Breast epithelium (tissue), 4 donors: ENCODE measurements at regions not wholly inside any gene's neighbourhood (a gene's known extent, or its start where the extent isn't known, plus 50 kb on each side); places are given as distances from the start of the nearest gene placed in this dataset.

Experiments
- DNase-seq, 2 donors: peaks; one replicate each; pipeline ENCODE4 v3.0.0-alpha.2; 2019; ENCODE audit warnings: low spot score in 2 of 2
- H3K27ac ChIP-seq, 2 donors: fragments of 200-600 bp; sonication (generic) in 1 of 2; one replicate each; pipeline ENCODE4 v1.5.1; 2016 to 2019; ENCODE audit warnings: mild to moderate bottlenecking in 1 of 2
- H3K27me3 ChIP-seq, 2 donors: fragments of 200-600 bp; sonication (generic) in 1 of 2; one replicate each; pipeline versions ENCODE4 v1.5.1 to v1.6.0; 2017 to 2019; ENCODE audit warnings: control low read depth in 1 of 2, mild to moderate bottlenecking in 1 of 2
- H3K36me3 ChIP-seq: fragments of 200-600 bp; one replicate; pipeline ENCODE4 v1.5.1; 2019
- H3K4me1 ChIP-seq, 2 donors: fragments of 200-600 bp; sonication (generic); one replicate each; pipeline ENCODE4 v1.5.1; 2016 to 2019; ENCODE audit warnings: control low read depth in 1 of 2
- H3K4me3 ChIP-seq, 3 donors: fragments of 200-600 bp; sonication (generic); 1 replicate in 2 of 3; 2 replicates in 1 of 3; pipeline ENCODE4 v1.5.1; 2016 to 2019; ENCODE audit warnings: mild to moderate bottlenecking in 3 of 3, moderate library complexity in 2 of 3
- H3K9me3 ChIP-seq, 2 donors: fragments of 200-600 bp; sonication (generic) in 1 of 2; one replicate each; pipeline ENCODE4 v1.5.1; 2016 to 2019; ENCODE audit warnings: control low read depth in 1 of 2
- POLR2A ChIP-seq: fragments of 450-650 bp; IDR thresholded peaks from one replicate; pipeline ENCODE4 v1.6.1; 2016; ENCODE audit warnings: antibody characterized with exemption, mild to moderate bottlenecking, moderate library complexity
- POLR2AphosphoS5 ChIP-seq, 3 donors: sonication (generic); formaldehyde crosslinking; IDR thresholded peaks; one replicate each; pipeline ENCODE4 v1.6.1; 2017; ENCODE audit warnings: antibody characterized with exemption in 3 of 3
- intact Hi-C: fragments of 100-400 bp; cut with DNase I; formaldehyde crosslinking; loops from one replicate; pipeline ENCODE4 v1.15.1; 2023; ENCODE audit warnings: low total_unique reads
- TF ChIP-seq, protein P1 (sequence below), 3 donors: fragments of 450-650 bp; IDR thresholded peaks; one replicate each; pipeline ENCODE4 v1.5.1; 2016 to 2017; ENCODE audit warnings: antibody characterized with exemption in 3 of 3, mild to moderate bottlenecking in 3 of 3, moderate library complexity in 3 of 3

DNA sequence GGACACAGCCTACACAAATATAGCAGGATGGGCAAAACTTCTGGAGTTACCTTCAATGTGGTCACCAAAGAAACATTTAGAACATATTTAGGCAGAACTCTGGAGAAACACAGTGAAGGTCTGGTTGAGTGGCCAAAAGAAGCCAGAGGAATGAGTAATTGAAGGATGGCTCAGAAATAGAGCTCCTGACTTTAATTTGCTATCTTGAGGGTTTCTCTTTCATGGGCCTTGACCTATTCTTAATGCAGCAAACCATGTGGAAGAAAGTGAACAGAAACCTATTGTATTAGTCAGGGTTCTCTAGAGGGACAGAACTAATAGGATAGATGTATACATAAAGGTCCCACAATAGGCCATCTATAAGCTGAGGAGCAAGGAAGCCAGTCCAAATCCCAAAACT is 650.5 kb downstream of the ACTL7B start:
- H3K4me1 ChIP-seq = no peaks in the 10 kb centered on the region
- TF ChIP-seq, protein P1, sequence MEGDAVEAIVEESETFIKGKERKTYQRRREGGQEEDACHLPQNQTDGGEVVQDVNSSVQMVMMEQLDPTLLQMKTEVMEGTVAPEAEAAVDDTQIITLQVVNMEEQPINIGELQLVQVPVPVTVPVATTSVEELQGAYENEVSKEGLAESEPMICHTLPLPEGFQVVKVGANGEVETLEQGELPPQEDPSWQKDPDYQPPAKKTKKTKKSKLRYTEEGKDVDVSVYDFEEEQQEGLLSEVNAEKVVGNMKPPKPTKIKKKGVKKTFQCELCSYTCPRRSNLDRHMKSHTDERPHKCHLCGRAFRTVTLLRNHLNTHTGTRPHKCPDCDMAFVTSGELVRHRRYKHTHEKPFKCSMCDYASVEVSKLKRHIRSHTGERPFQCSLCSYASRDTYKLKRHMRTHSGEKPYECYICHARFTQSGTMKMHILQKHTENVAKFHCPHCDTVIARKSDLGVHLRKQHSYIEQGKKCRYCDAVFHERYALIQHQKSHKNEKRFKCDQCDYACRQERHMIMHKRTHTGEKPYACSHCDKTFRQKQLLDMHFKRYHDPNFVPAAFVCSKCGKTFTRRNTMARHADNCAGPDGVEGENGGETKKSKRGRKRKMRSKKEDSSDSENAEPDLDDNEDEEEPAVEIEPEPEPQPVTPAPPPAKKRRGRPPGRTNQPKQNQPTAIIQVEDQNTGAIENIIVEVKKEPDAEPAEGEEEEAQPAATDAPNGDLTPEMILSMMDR (IDR thresholded peaks at IDR 0.05) = no peak
- TF ChIP-seq POLR2A (no peak), POLR2AphosphoS5 (IDR thresholded peaks at IDR 0.05) (no peak)
- no peak overlapping the region for H3K27ac ChIP-seq
- peaks cover 4 to 6% of the 10 kb centered on the region in 2 donors for H3K9me3 ChIP-seq
- no peaks in the 10 kb centered on the region for H3K36me3 ChIP-seq
- no peak for DNase-seq
- H3K27me3 ChIP-seq = no peaks in the 10 kb centered on the region
- intact Hi-C loops = no loop called here
- H3K4me3 ChIP-seq = no peak overlapping the region

DNA sequence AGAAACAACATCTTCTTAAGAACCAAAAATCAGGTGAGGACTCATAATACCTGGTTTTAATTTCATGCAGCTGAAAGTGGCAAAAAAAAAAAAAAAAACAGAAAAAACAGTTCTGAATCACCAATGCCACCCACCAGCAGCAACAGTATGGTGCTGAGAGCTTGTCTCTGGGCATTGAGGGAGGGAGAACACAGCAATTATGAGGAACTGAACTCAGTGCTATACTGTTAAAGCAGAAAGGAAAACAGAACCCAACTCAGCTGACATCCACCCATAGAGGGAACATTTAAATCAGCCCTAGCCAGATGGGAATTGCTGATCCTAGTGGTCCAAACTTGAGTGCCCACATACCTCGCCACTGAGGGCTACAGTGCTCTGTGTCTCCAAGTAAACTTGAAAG is 657.9 kb downstream of the ACTL7B start:
- Histone ChIP-seq H3K27ac (no peak overlapping the region), H3K9me3 (peaks cover 0 to 6% of the 10 kb centered on the region in 2 donors), H3K27me3 (no peaks in the 10 kb centered on the region), H3K4me1 (no peaks in the 10 kb centered on the region), H3K36me3 (no peaks in the 10 kb centered on the region), H3K4me3 (no peak overlapping the region)
- no peak for DNase-seq
- TF ChIP-seq POLR2AphosphoS5 (IDR thresholded peaks at IDR 0.05) (no peak), POLR2A (no peak)
- TF ChIP-seq, protein P1 (IDR thresholded peaks at IDR 0.05) = no peak
- intact Hi-C loops = no loop called here

DNA sequence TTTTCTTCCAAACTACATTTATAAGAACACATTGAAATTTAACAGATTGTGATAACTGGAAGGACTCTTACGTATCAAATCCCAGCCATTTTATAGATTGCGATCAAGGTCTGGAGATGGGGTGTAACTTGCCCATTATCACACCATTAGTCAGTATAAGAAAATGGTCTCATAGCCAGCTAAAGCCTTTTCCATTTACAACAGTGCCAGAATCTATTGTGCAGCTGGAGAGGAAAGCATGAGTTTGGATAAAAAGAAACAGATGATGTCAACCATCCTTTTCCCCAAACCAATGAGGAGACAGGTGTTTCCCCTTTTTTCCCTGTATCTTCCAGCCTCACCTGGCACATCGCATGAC is 658.8 kb downstream of the ACTL7B start:
- intact Hi-C loops = no loop called here
- DNase-seq = no peak
- peaks cover 0 to 6% of the 10 kb centered on the region in 2 donors for H3K9me3 ChIP-seq
- H3K4me1 ChIP-seq = no peaks in the 10 kb centered on the region
- H3K27ac ChIP-seq = no peak overlapping the region
- TF ChIP-seq POLR2A (no peak), POLR2AphosphoS5 (IDR thresholded peaks at IDR 0.05) (no peak)
- TF ChIP-seq, protein P1 (IDR thresholded peaks at IDR 0.05) = no peak
- H3K27me3 ChIP-seq = no peaks in the 10 kb centered on the region
- no peaks in the 10 kb centered on the region for H3K36me3 ChIP-seq
- no peak overlapping the region for H3K4me3 ChIP-seq

DNA sequence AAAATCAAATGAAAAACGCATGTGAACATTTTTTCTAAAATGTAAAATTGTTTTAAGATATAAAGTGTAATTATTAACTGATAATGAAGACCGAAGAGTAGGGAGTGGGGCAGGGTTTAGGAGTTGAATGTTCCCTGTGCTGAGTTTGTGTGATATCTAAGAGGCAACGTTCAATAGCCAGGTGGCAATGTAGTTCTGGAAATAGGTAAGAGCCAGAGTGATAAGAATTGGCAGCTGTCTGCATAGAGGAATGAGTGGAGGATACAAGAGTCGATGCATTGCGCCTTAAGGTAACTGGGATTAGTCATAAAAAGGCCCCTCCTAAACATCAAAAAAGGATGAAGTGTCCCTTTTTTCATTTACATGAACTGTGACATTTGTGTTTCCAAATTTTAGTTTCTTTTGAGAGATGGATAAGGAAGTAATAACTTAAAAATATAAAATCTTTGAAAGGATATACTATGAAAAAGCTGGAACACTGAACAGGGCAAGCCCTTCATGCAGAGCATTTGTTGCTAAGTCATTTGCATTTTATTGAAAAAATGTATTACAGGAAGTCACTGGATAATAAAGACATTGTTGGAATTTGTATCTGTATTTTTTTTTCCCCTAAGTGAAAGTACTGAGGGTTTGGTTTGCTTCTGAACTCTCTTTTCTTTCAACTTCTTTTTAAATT is 659.3 kb downstream of the ACTL7B start:
- intact Hi-C loops = no loop called here
- H3K9me3 ChIP-seq = peaks cover 0 to 6% of the 10 kb centered on the region in 2 donors
- no peak overlapping the region for H3K4me3 ChIP-seq
- no peaks in the 10 kb centered on the region for H3K36me3 ChIP-seq
- H3K27ac ChIP-seq = no peak overlapping the region
- H3K27me3 ChIP-seq = no peaks in the 10 kb centered on the region
- no peaks in the 10 kb centered on the region for H3K4me1 ChIP-seq
- no peak for DNase-seq
- TF ChIP-seq, protein P1 (IDR thresholded peaks at IDR 0.05) = no peak
- no peak for TF ChIP-seq POLR2A
- no peak for TF ChIP-seq POLR2AphosphoS5 (IDR thresholded peaks at IDR 0.05)

DNA sequence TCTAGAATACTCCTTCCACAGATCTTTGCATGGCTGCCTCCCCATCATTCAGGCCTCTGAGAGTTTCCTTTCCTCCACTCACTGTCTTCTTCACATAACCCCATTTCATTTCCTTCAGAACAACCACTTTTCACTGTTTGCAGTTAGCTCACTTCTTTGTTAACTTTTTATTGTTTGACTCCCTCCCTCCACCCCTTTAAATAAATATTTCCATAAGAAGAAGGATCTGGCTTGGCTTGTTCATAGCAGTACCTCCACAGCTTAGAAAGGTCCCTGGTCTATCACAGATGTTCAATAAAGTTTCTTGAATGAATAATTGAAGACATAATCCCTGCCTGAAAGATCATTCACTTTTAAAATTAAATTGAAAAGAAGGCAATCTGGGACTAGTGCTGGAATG is 661.6 kb downstream of the ACTL7B start:
- TF ChIP-seq POLR2A (no peak), POLR2AphosphoS5 (IDR thresholded peaks at IDR 0.05) (no peak)
- TF ChIP-seq, protein P1 (IDR thresholded peaks at IDR 0.05) = no peak
- Histone ChIP-seq H3K27ac (no peak overlapping the region), H3K9me3 (no peaks in the 10 kb centered on the region), H3K4me1 (no peaks in the 10 kb centered on the region), H3K4me3 (no peak overlapping the region), H3K27me3 (no peaks in the 10 kb centered on the region), H3K36me3 (no peaks in the 10 kb centered on the region)
- intact Hi-C loops = no loop called here
- no peak for DNase-seq
